Testis (tissue), 2 donors: ENCODE measurements at regions not wholly inside any gene's neighbourhood (a gene's known extent, or its start where the extent isn't known, plus 50 kb on each side); places are given as distances from the start of the nearest gene placed in this dataset.

Experiments
- DNase-seq: peaks from one replicate; pipeline ENCODE4 v3.0.0-alpha.2; 2019
- H3K27ac ChIP-seq, 2 donors: fragments of 200-600 bp; sonication (generic); one replicate each; pipeline ENCODE4 v1.5.1; 2019
- H3K27me3 ChIP-seq: fragments of 200-600 bp; sonication (generic); one replicate; pipeline ENCODE4 v1.5.1; 2019
- H3K36me3 ChIP-seq: fragments of 200-600 bp; sonication (generic); one replicate; pipeline ENCODE4 v1.5.1; 2017; ENCODE audit warnings: low read depth; ENCODE audit errors: missing control alignments
- H3K4me1 ChIP-seq: fragments of 200-600 bp; sonication (generic); one replicate; pipeline ENCODE4 v1.5.1; 2019
- H3K4me3 ChIP-seq, 2 donors: fragments of 200-600 bp; sonication (generic); one replicate each; pipeline ENCODE4 v1.5.1; 2017 to 2019
- H3K9me3 ChIP-seq: fragments of 200-600 bp; sonication (generic); one replicate; pipeline ENCODE4 v1.5.1; 2017
- POLR2A ChIP-seq: fragments of 450-650 bp; IDR thresholded peaks from one replicate; pipeline ENCODE4 v1.6.1; 2017; ENCODE audit warnings: antibody characterized with exemption, mild to moderate bottlenecking, moderate library complexity
- WGBS, 2 donors: methylation state at CpG; one replicate each; pipeline ENCODE4 v1.1.5; 2018; 5-methylcytosine and 5-hydroxymethylcytosine counted together
- intact Hi-C: fragments of 100-400 bp; cut with DNase I; formaldehyde crosslinking; loops from one replicate; pipeline ENCODE4 v1.15.1; 2023; ENCODE audit warnings: low total_unique reads
- TF ChIP-seq, protein P1 (sequence below), 3 experiments: fragments of 450-650 bp in 2 of 3; fragments of 200-600 bp in 1 of 3; sonication (generic) in 1 of 3; IDR thresholded peaks; one replicate each; pipeline ENCODE4 v1.5.1; 2016 to 2019; ENCODE audit warnings: antibody characterized with exemption in 3 of 3, mild to moderate bottlenecking in 2 of 3, moderate library complexity in 1 of 3

- TF ChIP-seq POLR2A: no peak
- TF ChIP-seq, protein P1, sequence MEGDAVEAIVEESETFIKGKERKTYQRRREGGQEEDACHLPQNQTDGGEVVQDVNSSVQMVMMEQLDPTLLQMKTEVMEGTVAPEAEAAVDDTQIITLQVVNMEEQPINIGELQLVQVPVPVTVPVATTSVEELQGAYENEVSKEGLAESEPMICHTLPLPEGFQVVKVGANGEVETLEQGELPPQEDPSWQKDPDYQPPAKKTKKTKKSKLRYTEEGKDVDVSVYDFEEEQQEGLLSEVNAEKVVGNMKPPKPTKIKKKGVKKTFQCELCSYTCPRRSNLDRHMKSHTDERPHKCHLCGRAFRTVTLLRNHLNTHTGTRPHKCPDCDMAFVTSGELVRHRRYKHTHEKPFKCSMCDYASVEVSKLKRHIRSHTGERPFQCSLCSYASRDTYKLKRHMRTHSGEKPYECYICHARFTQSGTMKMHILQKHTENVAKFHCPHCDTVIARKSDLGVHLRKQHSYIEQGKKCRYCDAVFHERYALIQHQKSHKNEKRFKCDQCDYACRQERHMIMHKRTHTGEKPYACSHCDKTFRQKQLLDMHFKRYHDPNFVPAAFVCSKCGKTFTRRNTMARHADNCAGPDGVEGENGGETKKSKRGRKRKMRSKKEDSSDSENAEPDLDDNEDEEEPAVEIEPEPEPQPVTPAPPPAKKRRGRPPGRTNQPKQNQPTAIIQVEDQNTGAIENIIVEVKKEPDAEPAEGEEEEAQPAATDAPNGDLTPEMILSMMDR (IDR thresholded peaks at IDR 0.05): no peak
- Histone ChIP-seq H3K4me3 (no peak overlapping the region), H3K27me3 (no peaks in the 10 kb centered on the region), H3K9me3 (no peaks in the 10 kb centered on the region), H3K27ac (no peak overlapping the region), H3K36me3 (no peaks in the 10 kb centered on the region), H3K4me1 (no peaks in the 10 kb centered on the region)
- DNase-seq: no peak
- intact Hi-C loops: no loop called here
These were observed 63.1 kb upstream of the NOL4 start for GRCh38 chr18:34287825-34288224.

DNA sequence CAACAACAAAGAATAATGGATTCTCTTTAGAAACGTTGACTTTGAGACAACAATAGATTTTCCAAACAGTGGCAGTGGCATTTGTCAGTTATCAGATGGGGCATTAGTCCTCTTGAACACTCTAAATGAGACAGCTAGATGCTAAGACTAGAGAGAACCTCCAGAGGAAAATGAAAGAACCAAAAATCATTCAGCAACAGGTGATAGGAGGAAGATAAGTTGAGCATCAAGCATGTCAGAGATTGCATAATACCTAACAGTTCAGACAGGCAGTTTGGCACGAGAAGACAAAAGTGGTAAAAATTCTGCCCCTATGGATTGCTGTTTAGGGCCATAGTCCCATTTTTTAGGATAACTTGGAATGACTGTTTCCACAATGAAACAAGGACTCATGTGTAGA lies 67.9 kb upstream of the NOL4 start:
- Histone ChIP-seq H3K9me3 (no peaks in the 10 kb centered on the region), H3K4me3 (no peak overlapping the region), H3K27ac (no peak overlapping the region), H3K27me3 (no peaks in the 10 kb centered on the region), H3K4me1 (no peaks in the 10 kb centered on the region), H3K36me3 (no peaks in the 10 kb centered on the region)
- intact Hi-C loops: no loop called here
- no peak for DNase-seq
- TF ChIP-seq POLR2A: no peak
- TF ChIP-seq, protein P1 (IDR thresholded peaks at IDR 0.05): no peak
- 70 to 75% methylated on average over 2 of the region's 2 CpGs for WGBS, 2 donors

DNA sequence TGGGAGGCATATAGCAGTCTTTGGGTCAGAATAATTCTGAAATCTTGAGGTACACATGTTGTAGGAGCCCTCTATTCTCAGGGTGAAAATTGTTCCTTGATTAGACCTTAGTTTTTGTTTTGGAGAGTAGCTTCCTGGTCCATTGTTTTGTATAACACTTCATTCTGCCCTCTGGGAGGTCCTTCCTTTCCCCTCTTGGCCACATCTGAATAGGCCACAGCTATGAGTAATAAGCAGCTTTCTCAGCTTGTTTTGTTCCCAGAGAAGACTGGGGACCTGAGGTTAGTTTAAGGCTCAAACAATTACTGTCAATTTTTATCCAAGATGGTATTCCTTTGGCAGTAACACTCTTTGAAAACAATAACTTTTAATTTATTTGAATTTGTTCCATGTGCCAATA lies 72.6 kb upstream of the NOL4 start:
- no peaks in the 10 kb centered on the region for H3K9me3 ChIP-seq
- no peak for DNase-seq
- intact Hi-C loops: no loop called here
- H3K27me3 ChIP-seq: no peaks in the 10 kb centered on the region
- H3K4me1 ChIP-seq: no peaks in the 10 kb centered on the region
- H3K4me3 ChIP-seq: no peak overlapping the region
- H3K36me3 ChIP-seq: no peaks in the 10 kb centered on the region
- no peak overlapping the region for H3K27ac ChIP-seq
- TF ChIP-seq POLR2A: no peak
- TF ChIP-seq, protein P1 (IDR thresholded peaks at IDR 0.05): no peak

GRCh38 chr18:34299828-34300227 lies 75.1 kb upstream of the NOL4 start:
- intact Hi-C loops: no loop called here
- WGBS, 2 donors: 67 to 84% methylated on average over 3 of the region's 3 CpGs

GRCh38 chr18:34311468-34311867 lies 86.8 kb upstream of the NOL4 start:
- H3K27me3 ChIP-seq: no peaks in the 10 kb centered on the region
- no peak for DNase-seq
- WGBS, 2 donors: 52 to 53% methylated on average over 1 of the region's 1 CpG
- intact Hi-C loops: no loop called here
- H3K27ac ChIP-seq: no peak overlapping the region
- no peaks in the 10 kb centered on the region for H3K4me1 ChIP-seq
- TF ChIP-seq, protein P1 (IDR thresholded peaks at IDR 0.05): no peak
- TF ChIP-seq POLR2A: no peak
- no peaks in the 10 kb centered on the region for H3K36me3 ChIP-seq
- no peak overlapping the region for H3K4me3 ChIP-seq
- peaks cover under 1% of the 10 kb centered on the region for H3K9me3 ChIP-seq

More at GRCh38 chr18:34299828-34300227, 75.1 kb upstream of the NOL4 start:
- no peaks in the 10 kb centered on the region for H3K4me1 ChIP-seq
- H3K4me3 ChIP-seq: no peak overlapping the region
- H3K36me3 ChIP-seq: no peaks in the 10 kb centered on the region
- no peak overlapping the region for H3K27ac ChIP-seq
- H3K9me3 ChIP-seq: no peaks in the 10 kb centered on the region
- H3K27me3 ChIP-seq: no peaks in the 10 kb centered on the region
- TF ChIP-seq, protein P1 (IDR thresholded peaks at IDR 0.05): no peak
- no peak for TF ChIP-seq POLR2A
- DNase-seq: no peak
